Endothelial cell of umbilical vein (primary cell): ENCODE measurements at regions not wholly inside any gene's neighbourhood (a gene's known extent, or its start where the extent isn't known, plus 50 kb on each side); places are given as distances from the start of the nearest gene placed in this dataset.

ENCODE experiments used
- BruUV-seq: library from RNA; stranded (reverse); fragments of 400-500 nt; replicated peaks from 2 replicates; lab custom pipeline; 2021; lab: Mats Ljungman, UMichigan
- CTCF ChIA-PET: fragments of 300-600, 350-600 bp; sonication (Branson Sonifier 250); formaldehyde crosslinking; loops from one replicate; lab custom pipeline; 2021; ENCODE audit warnings: antibody characterized with exemption, inconsistent platforms; lab: Charles Lee
- POLR2A ChIA-PET: fragments of 300-600, 350-600 bp; sonication (Branson Sonifier 250); formaldehyde crosslinking; loops from one replicate; lab custom pipeline; 2021; ENCODE audit warnings: antibody characterized with exemption, inconsistent platforms; lab: Charles Lee
- DNase-seq: peaks from one replicate; pipeline ENCODE4 v3.0.0-alpha.2; 2011; ENCODE audit warnings: low read depth, low spot score
- FAIRE-seq: peaks from 2 replicates; lab custom pipeline; 2011; peaks lifted over from hg19 to GRCh38; lab: Jason Lieb, UNC
- H2AFZ ChIP-seq: 2 replicates; pipeline ENCODE4 v1.6.0; 2012; ENCODE audit warnings: low read depth, low read length, control low read depth, inconsistent platforms
- H3K27ac ChIP-seq: 2 replicates; pipeline ENCODE4 v1.5.1; 2011; ENCODE audit warnings: low read depth, mild to moderate bottlenecking, control low read depth, low read length, moderate library complexity; ENCODE audit not compliant: insufficient read depth
- H3K27me3 ChIP-seq, 2 experiments: 2 replicates each; pipeline versions ENCODE4 v1.6.0 to v1.6.1; 2011; ENCODE audit warnings: low read length in 2 of 2, mixed read lengths in 1 of 2; ENCODE audit not compliant: control insufficient read depth in 2 of 2, insufficient read depth in 2 of 2
- H3K36me3 ChIP-seq, 2 experiments: 2 replicates in 1 of 2; 3 replicates in 1 of 2; pipeline ENCODE4 v1.5.1; 2011; ENCODE audit warnings: low read length in 2 of 2, mild to moderate bottlenecking in 1 of 2, moderate library complexity in 1 of 2; ENCODE audit not compliant: control insufficient read depth in 2 of 2, insufficient read depth in 2 of 2; ENCODE audit errors: extremely low read depth in 1 of 2
- H3K4me1 ChIP-seq: 3 replicates; pipeline ENCODE4 v1.5.1; 2011; ENCODE audit warnings: mild to moderate bottlenecking, low read length; ENCODE audit not compliant: control insufficient read depth, insufficient read depth; ENCODE audit errors: extremely low read depth
- H3K4me2 ChIP-seq: 2 replicates; pipeline ENCODE4 v1.6.1; 2011; ENCODE audit warnings: low read length, control low read depth, mixed read lengths; ENCODE audit not compliant: insufficient read depth
- H3K4me3 ChIP-seq, 3 experiments: fragments of 200-600 bp in 1 of 3; sonication (generic), shearing (Covaris generic) in 1 of 3; replicated peaks in 1 of 3; 2 replicates each; pipeline ENCODE4 v1.5.1; 2011 to 2016; ENCODE audit warnings: control low read depth in 3 of 3, low read length in 3 of 3, mild to moderate bottlenecking in 2 of 3, inconsistent platforms in 1 of 3, low read depth in 1 of 3, moderate library complexity in 1 of 3; ENCODE audit not compliant: insufficient read depth in 1 of 3
- H3K79me2 ChIP-seq: 2 replicates; pipeline ENCODE4 v1.6.0; 2012; ENCODE audit warnings: low read length, inconsistent platforms; ENCODE audit not compliant: control insufficient read depth, insufficient read depth
- H3K9ac ChIP-seq: replicated peaks from 2 replicates; pipeline ENCODE3; 2011; ENCODE audit warnings: low read length, control low read depth; ENCODE audit not compliant: insufficient read depth; ENCODE audit errors: extremely low read depth
- H3K9me1 ChIP-seq: replicated peaks from 3 replicates; pipeline ENCODE4 v1.6.0; 2011; ENCODE audit warnings: mild to moderate bottlenecking, low read length; ENCODE audit not compliant: control insufficient read depth, insufficient read depth; ENCODE audit errors: extremely low read depth
- H3K9me3 ChIP-seq: replicated peaks from 2 replicates; pipeline ENCODE4 v1.5.1; 2012; ENCODE audit warnings: low read length, inconsistent platforms; ENCODE audit not compliant: control insufficient read depth, insufficient read depth
- H4K20me1 ChIP-seq: replicated peaks from 2 replicates; pipeline ENCODE3; 2011; ENCODE audit warnings: mild to moderate bottlenecking, low read length; ENCODE audit not compliant: control insufficient read depth, insufficient read depth; ENCODE audit errors: extremely low read depth
- CTCF ChIP-seq, 2 donors: IDR thresholded peaks; 1 replicate in 1 of 2; 2 replicates in 1 of 2; pipeline ENCODE4 v1.5.1; 2011; ENCODE audit warnings: low read length in 2 of 2, mild to moderate bottlenecking in 2 of 2, moderate library complexity in 2 of 2, control low read depth in 1 of 2, inconsistent platforms in 1 of 2, low read depth in 1 of 2; ENCODE audit not compliant: insufficient read depth in 1 of 2; ENCODE audit errors: extremely low read depth in 1 of 2
- EZH2 ChIP-seq: IDR thresholded peaks from 2 replicates; pipeline ENCODE4 v1.6.1; 2012; ENCODE audit warnings: borderline replicate concordance, low read depth, mild to moderate bottlenecking, moderate library complexity, low read length, inconsistent platforms; ENCODE audit not compliant: severe bottlenecking
- FOS ChIP-seq: IDR thresholded peaks from 2 replicates; pipeline ENCODE4 v1.6.1; 2011; ENCODE audit warnings: mild to moderate bottlenecking, low read length, moderate library complexity, borderline replicate concordance; ENCODE audit not compliant: insufficient read depth
- GATA2 ChIP-seq: IDR thresholded peaks from 2 replicates; pipeline ENCODE4 v1.7.0; 2011; ENCODE audit warnings: low read depth, mild to moderate bottlenecking, moderate library complexity, mixed read lengths, low read length; ENCODE audit not compliant: insufficient read length, insufficient read depth
- JUN ChIP-seq: IDR thresholded peaks from 2 replicates; pipeline ENCODE4 v1.6.1; 2011; ENCODE audit warnings: borderline replicate concordance, low read depth; ENCODE audit not compliant: insufficient read length, insufficient read depth
- MAX ChIP-seq: IDR thresholded peaks from 2 replicates; pipeline ENCODE4 v1.6.1; 2011; ENCODE audit not compliant: insufficient read depth, insufficient read length
- MYC ChIP-seq: IDR thresholded peaks from one replicate; pipeline ENCODE4 v1.6.1; 2011; ENCODE audit warnings: mild to moderate bottlenecking, low read depth, low read length
- POLR2A ChIP-seq: IDR thresholded peaks from 2 replicates; pipeline ENCODE4 v1.6.1; 2012; ENCODE audit warnings: low read depth, mild to moderate bottlenecking, control low read depth, low read length
- POLR2AphosphoS5 ChIP-seq: IDR thresholded peaks from 2 replicates; pipeline ENCODE4 v1.6.1; 2012; ENCODE audit warnings: low read depth, mild to moderate bottlenecking, control low read depth, low read length, moderate library complexity; ENCODE audit not compliant: insufficient read depth
- dilution Hi-C: fragments of 300-500 bp; cut with MboI; formaldehyde crosslinking; loops from one replicate; pipeline ENCODE4 v1.15.0; 2019; ENCODE audit warnings: low sequenced_read_pairs; ENCODE audit not compliant: extremely low pct_ligation_motif_present
- intact Hi-C: fragments of 100-400 bp; cut with micrococcal nuclease; formaldehyde crosslinking; loops from one replicate; pipeline ENCODE4 v1.10.0; 2022

GRCh38 chr9:90029386-90029785 is 424.6 kb downstream of the GADD45G start:
- dilution Hi-C loops: no loop called here
- Histone ChIP-seq H3K9me1 (no peaks in the 10 kb centered on the region), H3K79me2 (no peaks in the 10 kb centered on the region), H3K9ac (no peak overlapping the region), H3K36me3 (no peaks in the 10 kb centered on the region), H3K27ac (no peak overlapping the region), H3K4me1 (no peaks in the 10 kb centered on the region), H3K27me3 (no peaks in the 10 kb centered on the region), H3K4me3 (no peak overlapping the region), H2AFZ (no peak overlapping the region), H3K9me3 (no peaks in the 10 kb centered on the region), H4K20me1 (no peaks in the 10 kb centered on the region), H3K4me2 (no peak overlapping the region)
- TF ChIP-seq CTCF (IDR thresholded peaks at IDR 0.05; ENCODE audit: extremely low read depth in 1 of 2, insufficient read depth in 1 of 2, low read depth in 1 of 2, low read length in 2 of 2) (no peak), POLR2AphosphoS5 (no peak), POLR2A (no peak), MYC (no peak), JUN (no peak), EZH2 (no peak)
- DNase-seq (no peak), FAIRE-seq (no peak)
- no TSS peak for BruUV-seq
- ChIA-PET POLR2A (no interaction called here), CTCF (no interaction called here)
- intact Hi-C loops: no loop called here

GRCh38 chr9:90029996-90030395 is 425.2 kb downstream of the GADD45G start:
- DNase-seq (no peak), FAIRE-seq (no peak)
- ChIA-PET POLR2A (no interaction called here), CTCF (no interaction called here)
- Histone ChIP-seq H3K27me3 (no peaks in the 10 kb centered on the region), H3K9ac (no peak overlapping the region), H3K36me3 (no peaks in the 10 kb centered on the region), H3K9me3 (no peaks in the 10 kb centered on the region), H3K4me3 (no peak overlapping the region), H3K9me1 (no peaks in the 10 kb centered on the region), H2AFZ (no peak overlapping the region), H3K79me2 (no peaks in the 10 kb centered on the region), H3K4me1 (no peaks in the 10 kb centered on the region), H3K27ac (no peak overlapping the region), H4K20me1 (no peaks in the 10 kb centered on the region), H3K4me2 (no peak overlapping the region)
- dilution Hi-C loops: no loop called here
- no TSS peak for BruUV-seq
- no peak for TF ChIP-seq GATA2
- TF ChIP-seq FOS: no peak
- no peak for TF ChIP-seq EZH2
- no peak for TF ChIP-seq POLR2AphosphoS5
- TF ChIP-seq POLR2A: no peak
- no peak for TF ChIP-seq MYC
- no peak for TF ChIP-seq JUN
- TF ChIP-seq MAX: no peak
- no peak for TF ChIP-seq CTCF (IDR thresholded peaks at IDR 0.05; ENCODE audit: extremely low read depth in 1 of 2, insufficient read depth in 1 of 2, low read depth in 1 of 2, low read length in 2 of 2)
- intact Hi-C loops: no loop called here
